HCT116 (cell line): ENCODE measurements at regions not wholly inside any gene's neighbourhood (a gene's known extent, or its start where the extent isn't known, plus 50 kb on each side); places are given as distances from the start of the nearest gene placed in this dataset.

Source experiments
- ATAC-seq: fragments of 200-7000 bp; cut with Tn5 transposase; 2 replicates; pipeline ENCODE4 v1.9.1; 2020; ENCODE audit warnings: mild to moderate bottlenecking, moderate library complexity
- BruUV-seq: library from RNA; stranded (reverse); fragments of 400-500 nt; replicated peaks from 2 replicates; lab custom pipeline; 2021; lab: Mats Ljungman, UMichigan
- CTCF ChIA-PET: fragments of 300-600 bp; sonication (Branson Sonifier 250); formaldehyde crosslinking; loops from one replicate; lab custom pipeline; 2021; ENCODE audit warnings: antibody characterized with exemption; lab: Charles Lee
- POLR2A ChIA-PET: fragments of 300-600, 350-600 bp; sonication (Branson Sonifier 250); formaldehyde crosslinking; loops from one replicate; lab custom pipeline; 2021; ENCODE audit warnings: antibody characterized with exemption; lab: Charles Lee
- RAD21 ChIA-PET, 2 experiments: fragments of 300-600 bp; sonication (Branson Sonifier 250); formaldehyde crosslinking; loops; one replicate each; lab custom pipeline; 2023; ENCODE audit warnings: low total read pairs in 2 of 2; ENCODE audit not compliant: uncharacterized antibody in 2 of 2, unreplicated experiment in 2 of 2, low non-redundant PET in 1 of 2; lab: Charles Lee
- DNase-seq: peaks from one replicate; pipeline ENCODE4 v3.0.0-alpha.2; 2010; ENCODE audit warnings: low read depth, low spot score
- H2AFZ ChIP-seq: fragments of 200-600 bp; shearing (Covaris generic), sonication (generic); 2 replicates; pipeline ENCODE4 v1.6.1; 2017; ENCODE audit warnings: low read depth, mixed run types, mixed read lengths, antibody characterized with exemption, low read length; ENCODE audit not compliant: poor library complexity, severe bottlenecking
- H3K27ac ChIP-seq: 2 replicates; pipeline ENCODE4 v1.5.1; 2012; ENCODE audit warnings: low read depth, low read length
- H3K27me3 ChIP-seq: fragments of 200-600 bp; sonication (generic); 2 replicates; pipeline ENCODE4 v1.6.1; 2016; ENCODE audit warnings: mixed run types, low read length, mixed read lengths; ENCODE audit not compliant: insufficient read depth
- H3K36me3 ChIP-seq, 2 experiments: fragments of 200-500 bp in 1 of 2; fragments of 200-600 bp in 1 of 2; sonication (Bioruptor generic) in 1 of 2; sonication (generic) in 1 of 2; 2 replicates each; pipeline versions ENCODE4 v1.5.1 to v1.6.1; 2014 to 2016; ENCODE audit warnings: low read length in 2 of 2, inconsistent platforms in 1 of 2, mixed read lengths in 1 of 2, mixed run types in 1 of 2; ENCODE audit not compliant: insufficient read depth in 2 of 2, control insufficient read depth in 1 of 2
- H3K4me1 ChIP-seq, 2 experiments: fragments of 200-600 bp in 1 of 2; sonication (generic) in 1 of 2; 2 replicates each; pipeline versions ENCODE4 v1.5.1 to v1.6.1; 2012 to 2017; ENCODE audit warnings: low read length in 2 of 2, inconsistent platforms in 1 of 2, mild to moderate bottlenecking in 1 of 2, mixed read lengths in 1 of 2, mixed run types in 1 of 2, moderate library complexity in 1 of 2; ENCODE audit not compliant: insufficient read depth in 2 of 2, control insufficient read depth in 1 of 2
- H3K4me2 ChIP-seq: fragments of 200-600 bp; sonication (generic); 2 replicates; pipeline ENCODE4 v1.6.1; 2017; ENCODE audit warnings: mixed run types, low read length, mixed read lengths
- H3K4me3 ChIP-seq, 2 experiments: fragments of 200-600 bp in 1 of 2; sonication (generic) in 1 of 2; replicated peaks in 1 of 2; 2 replicates each; pipeline ENCODE4 v1.5.1; 2011 to 2016; ENCODE audit warnings: low read length in 2 of 2, control low read depth in 1 of 2, low read depth in 1 of 2, mild to moderate bottlenecking in 1 of 2, mixed read lengths in 1 of 2, mixed run types in 1 of 2
- H3K79me2 ChIP-seq: fragments of 200-600 bp; sonication (generic); 2 replicates; pipeline ENCODE4 v1.6.1; 2017; ENCODE audit warnings: mild to moderate bottlenecking, mixed run types, low read length, moderate library complexity, mixed read lengths; ENCODE audit not compliant: insufficient read depth
- H3K9ac ChIP-seq: fragments of 200-600 bp; sonication (generic); 2 replicates; pipeline ENCODE4 v1.6.1; 2016; ENCODE audit warnings: low read length, mixed read lengths
- H3K9me2 ChIP-seq: fragments of 200-600 bp; sonication (generic), shearing (Covaris generic); 2 replicates; pipeline ENCODE4 v1.6.1; 2017; ENCODE audit warnings: mixed run types, mild to moderate bottlenecking, moderate library complexity; ENCODE audit not compliant: insufficient read depth
- H3K9me3 ChIP-seq, 2 experiments: fragments of 200-500 bp in 1 of 2; fragments of 200-600 bp in 1 of 2; sonication (Bioruptor generic) in 1 of 2; sonication (generic) in 1 of 2; 2 replicates each; pipeline ENCODE4 v1.6.1; 2014 to 2017; ENCODE audit warnings: low read length in 2 of 2, mixed read lengths in 2 of 2, inconsistent platforms in 1 of 2, low read depth in 1 of 2, mild to moderate bottlenecking in 1 of 2, mixed run types in 1 of 2, moderate library complexity in 1 of 2; ENCODE audit not compliant: control insufficient read depth in 1 of 2, insufficient read depth in 1 of 2
- H4K20me1 ChIP-seq: fragments of 200-600 bp; sonication (generic), shearing (Covaris generic); 2 replicates; pipeline ENCODE4 v1.6.1; 2017; ENCODE audit warnings: mixed run types, mild to moderate bottlenecking, moderate library complexity; ENCODE audit not compliant: insufficient read depth
- ATF3 ChIP-seq: IDR thresholded peaks from 2 replicates; pipeline ENCODE4 v1.6.1; 2012
- CBX3 ChIP-seq: IDR thresholded peaks from 2 replicates; pipeline ENCODE4 v1.6.1; 2012; ENCODE audit warnings: low read depth
- CEBPB ChIP-seq: IDR thresholded peaks from 2 replicates; pipeline ENCODE4 v1.6.1; 2012; ENCODE audit warnings: low read depth
- CTCF ChIP-seq, 3 experiments: fragments of 200-600 bp in 1 of 3; sonication (generic) in 1 of 3; IDR thresholded peaks in 2 of 3; conservative IDR thresholded peaks in 1 of 3; 2 replicates each; pipeline ENCODE4 v1.5.1; 2012 to 2017; ENCODE audit warnings: low read depth in 2 of 3, low read length in 2 of 3, antibody characterized with exemption in 1 of 3, borderline replicate concordance in 1 of 3, control low read depth in 1 of 3, mild to moderate bottlenecking in 1 of 3, mixed read lengths in 1 of 3, mixed run types in 1 of 3, moderate library complexity in 1 of 3; ENCODE audit not compliant: insufficient read depth in 1 of 3
- ELF1 ChIP-seq: IDR thresholded peaks from 2 replicates; pipeline ENCODE4 v1.6.1; 2012; ENCODE audit warnings: low read depth, borderline replicate concordance
- EZH2phosphoT487 ChIP-seq: fragments of 200-600 bp; IDR thresholded peaks from 2 replicates; pipeline ENCODE4 v1.6.1; 2018; ENCODE audit warnings: antibody characterized with exemption, borderline replicate concordance
- FOSL1 ChIP-seq: IDR thresholded peaks from 2 replicates; pipeline ENCODE4 v1.6.1; 2012; ENCODE audit warnings: low read depth
- POLR2A ChIP-seq: IDR thresholded peaks from 2 replicates; pipeline ENCODE4 v1.7.0; 2011; ENCODE audit warnings: borderline replicate concordance; ENCODE audit not compliant: insufficient read depth, insufficient read length; ENCODE audit errors: extremely low read depth
- RAD21 ChIP-seq: IDR thresholded peaks from 2 replicates; pipeline ENCODE4 v1.6.1; 2012; ENCODE audit warnings: low read depth, mild to moderate bottlenecking
- SIN3A ChIP-seq: IDR thresholded peaks from 2 replicates; pipeline ENCODE4 v1.6.1; 2012; ENCODE audit warnings: low read depth
- SP1 ChIP-seq: IDR thresholded peaks from 2 replicates; pipeline ENCODE4 v1.6.1; 2012; ENCODE audit warnings: low read depth
- SRF ChIP-seq: IDR thresholded peaks from 2 replicates; pipeline ENCODE4 v1.6.1; 2012; ENCODE audit warnings: low read depth
- YY1 ChIP-seq: IDR thresholded peaks from 2 replicates; pipeline ENCODE4 v1.6.1; 2011; ENCODE audit warnings: low read length, low read depth, moderate library complexity, mild to moderate bottlenecking; ENCODE audit not compliant: insufficient replicate concordance; ENCODE audit errors: extremely low read depth
- ZBTB33 ChIP-seq: IDR thresholded peaks from 2 replicates; pipeline ENCODE4 v1.6.1; 2011; ENCODE audit warnings: mild to moderate bottlenecking, low read length, moderate library complexity; ENCODE audit not compliant: insufficient replicate concordance; ENCODE audit errors: extremely low read depth
- ZNF274 ChIP-seq: fragments of 200-500 bp; sonication (Bioruptor generic); IDR thresholded peaks from 2 replicates; pipeline ENCODE4 v1.6.1; 2014; ENCODE audit warnings: mild to moderate bottlenecking, low read depth, low read length, inconsistent platforms
- intact Hi-C: fragments of 100-400 bp; cut with micrococcal nuclease; formaldehyde crosslinking; loops from 2 replicates; pipeline ENCODE4 v1.10.0; 2022
- TF ChIP-seq, protein P1 (sequence below): IDR thresholded peaks from 2 replicates; pipeline ENCODE4 v1.6.1; 2012

- no peak overlapping the region for H3K27ac ChIP-seq
- no peak for TF ChIP-seq SP1
- no peak for TF ChIP-seq SIN3A
- no peak for TF ChIP-seq CEBPB
- TF ChIP-seq ZNF274, result no peak
- no peak for TF ChIP-seq FOSL1
- no peak for TF ChIP-seq CTCF (IDR thresholded peaks at IDR 0.05 in 2 of 3, conservative IDR thresholded peaks at IDR 0.05 in 1 of 3; ENCODE audit: borderline replicate concordance in 1 of 3, insufficient read depth in 1 of 3, low read depth in 2 of 3, low read length in 2 of 3)
- TF ChIP-seq, protein P1, sequence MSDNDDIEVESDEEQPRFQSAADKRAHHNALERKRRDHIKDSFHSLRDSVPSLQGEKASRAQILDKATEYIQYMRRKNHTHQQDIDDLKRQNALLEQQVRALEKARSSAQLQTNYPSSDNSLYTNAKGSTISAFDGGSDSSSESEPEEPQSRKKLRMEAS, result no peak
- no peak for TF ChIP-seq EZH2phosphoT487
- no peak for TF ChIP-seq ZBTB33
- TF ChIP-seq SRF, result no peak
- no peak for TF ChIP-seq ATF3
- no peak for TF ChIP-seq CBX3
- no peak for TF ChIP-seq ELF1
- no peak for TF ChIP-seq RAD21
- TF ChIP-seq POLR2A, result no peak
- no peak for TF ChIP-seq YY1
- ATAC-seq, result no peak
- no peaks in the 10 kb centered on the region for H4K20me1 ChIP-seq
- no peaks in the 10 kb centered on the region for H3K9me2 ChIP-seq
- no peaks in the 10 kb centered on the region for H3K79me2 ChIP-seq
- H3K36me3 ChIP-seq, result no peaks in the 10 kb centered on the region
- DNase-seq, result no peak
- peaks cover 48% of the 10 kb centered on the region for H3K27me3 ChIP-seq
- H3K4me3 ChIP-seq, result no peak overlapping the region
- CTCF ChIA-PET, result no interaction called here
- POLR2A ChIA-PET, result no interaction called here
- H3K9me3 ChIP-seq, result no peaks in the 10 kb centered on the region
- BruUV-seq, result no TSS peak
- no peak overlapping the region for H2AFZ ChIP-seq
- intact Hi-C loops, result no loop called here
- no peaks in the 10 kb centered on the region for H3K4me1 ChIP-seq
- H3K9ac ChIP-seq, result no peak overlapping the region
- no peak overlapping the region for H3K4me2 ChIP-seq
- RAD21 ChIA-PET, result no interaction called here
Measured at GRCh38 chr2:75338461-75338860, 139.1 kb upstream of the TACR1 start.
